ENCODE measurements at regions not wholly inside any gene's neighbourhood (a gene's known extent, or its start where the extent isn't known, plus 50 kb on each side); places are given as distances from the start of the nearest gene placed in this dataset.

DNA sequence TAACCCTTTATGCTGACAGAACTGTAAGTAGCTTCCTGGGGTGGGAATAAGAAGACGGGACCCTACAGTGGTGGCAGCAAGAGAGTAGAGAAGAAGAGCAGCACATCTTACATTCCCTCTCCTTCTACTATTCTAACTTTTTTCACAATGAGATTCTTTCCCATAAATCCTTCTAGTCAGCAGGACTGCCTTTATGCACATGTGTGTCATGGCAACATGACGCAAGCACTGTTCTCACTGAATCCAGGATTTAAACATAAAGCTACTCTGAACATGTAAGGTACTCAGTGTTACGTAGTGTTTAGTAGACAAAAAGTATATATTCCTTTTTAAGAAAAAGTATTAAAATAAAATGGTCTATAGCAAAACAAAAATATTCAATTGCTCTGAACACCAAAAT is 309.7 kb upstream of the LYPLAL1 start:
- H3K9me3 ChIP-seq (replicated peaks): no peaks in the 10 kb centered on the region
- H3K4me3 ChIP-seq: no peak overlapping the region
- DNase-seq: no peak
- H3K4me1 ChIP-seq: no peaks in the 10 kb centered on the region
- no peaks in the 10 kb centered on the region for H3K27me3 ChIP-seq (ENCODE audit: low read depth)
- TF ChIP-seq, protein P1, sequence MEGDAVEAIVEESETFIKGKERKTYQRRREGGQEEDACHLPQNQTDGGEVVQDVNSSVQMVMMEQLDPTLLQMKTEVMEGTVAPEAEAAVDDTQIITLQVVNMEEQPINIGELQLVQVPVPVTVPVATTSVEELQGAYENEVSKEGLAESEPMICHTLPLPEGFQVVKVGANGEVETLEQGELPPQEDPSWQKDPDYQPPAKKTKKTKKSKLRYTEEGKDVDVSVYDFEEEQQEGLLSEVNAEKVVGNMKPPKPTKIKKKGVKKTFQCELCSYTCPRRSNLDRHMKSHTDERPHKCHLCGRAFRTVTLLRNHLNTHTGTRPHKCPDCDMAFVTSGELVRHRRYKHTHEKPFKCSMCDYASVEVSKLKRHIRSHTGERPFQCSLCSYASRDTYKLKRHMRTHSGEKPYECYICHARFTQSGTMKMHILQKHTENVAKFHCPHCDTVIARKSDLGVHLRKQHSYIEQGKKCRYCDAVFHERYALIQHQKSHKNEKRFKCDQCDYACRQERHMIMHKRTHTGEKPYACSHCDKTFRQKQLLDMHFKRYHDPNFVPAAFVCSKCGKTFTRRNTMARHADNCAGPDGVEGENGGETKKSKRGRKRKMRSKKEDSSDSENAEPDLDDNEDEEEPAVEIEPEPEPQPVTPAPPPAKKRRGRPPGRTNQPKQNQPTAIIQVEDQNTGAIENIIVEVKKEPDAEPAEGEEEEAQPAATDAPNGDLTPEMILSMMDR (IDR thresholded peaks at IDR 0.05; ENCODE audit: borderline replicate concordance): no peak
- H3K36me3 ChIP-seq: no peaks in the 10 kb centered on the region
- intact Hi-C loops (cut with micrococcal nuclease): no loop called here
- no peak overlapping the region for H3K27ac ChIP-seq (replicated peaks)

DNA sequence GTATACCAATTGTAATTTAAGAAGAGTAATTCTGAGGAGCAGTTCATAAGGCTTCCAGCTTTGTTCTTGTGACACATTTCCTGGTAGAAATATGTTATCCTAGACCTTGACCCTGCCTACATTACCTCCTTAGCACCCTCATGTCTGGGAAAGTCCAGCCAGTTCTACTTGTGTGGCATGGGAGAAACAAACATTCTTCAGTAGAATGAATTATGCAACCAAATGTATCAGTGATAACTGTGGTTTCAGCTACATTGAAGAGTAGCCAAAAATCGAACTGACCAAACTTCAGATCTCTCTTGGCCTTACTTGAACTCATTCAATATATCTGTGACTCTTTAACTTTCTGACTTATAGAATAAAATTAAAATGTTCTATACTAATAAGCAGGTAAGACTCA is 308.1 kb upstream of the LYPLAL1 start:
- intact Hi-C loops (cut with micrococcal nuclease): no loop called here
- H3K9me3 ChIP-seq (replicated peaks): no peaks in the 10 kb centered on the region
- H3K4me3 ChIP-seq: no peak overlapping the region
- H3K27me3 ChIP-seq (ENCODE audit: low read depth): no peaks in the 10 kb centered on the region
- H3K36me3 ChIP-seq: no peaks in the 10 kb centered on the region
- no peaks in the 10 kb centered on the region for H3K4me1 ChIP-seq
- DNase-seq: no peak
- TF ChIP-seq, protein P1 (IDR thresholded peaks at IDR 0.05; ENCODE audit: borderline replicate concordance): no peak
- no peak overlapping the region for H3K27ac ChIP-seq (replicated peaks)

DNA sequence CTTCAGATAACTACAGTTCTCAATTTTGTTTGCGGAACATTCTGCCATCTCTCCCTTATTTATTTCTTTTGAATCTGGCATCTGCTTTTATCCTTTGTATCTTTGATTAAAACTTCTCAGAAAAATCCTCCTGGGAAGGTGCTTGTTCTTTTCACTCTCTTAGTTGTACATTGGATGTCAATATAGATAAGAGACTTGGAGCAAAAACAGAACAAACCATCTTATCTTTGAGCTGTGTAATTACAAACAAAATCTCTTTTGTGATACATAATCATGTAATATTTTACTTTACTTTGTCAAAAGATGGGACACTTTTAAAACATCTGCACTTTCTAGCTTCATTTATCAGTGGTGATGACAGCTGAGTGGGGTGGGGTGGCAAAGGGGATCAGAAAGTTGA is 307.2 kb upstream of the LYPLAL1 start:
- H3K4me1 ChIP-seq: no peaks in the 10 kb centered on the region
- H3K27me3 ChIP-seq (ENCODE audit: low read depth): no peaks in the 10 kb centered on the region
- H3K36me3 ChIP-seq: no peaks in the 10 kb centered on the region
- H3K27ac ChIP-seq (replicated peaks): no peak overlapping the region
- DNase-seq: no peak
- H3K4me3 ChIP-seq: no peak overlapping the region
- intact Hi-C loops (cut with micrococcal nuclease): no loop called here
- no peaks in the 10 kb centered on the region for H3K9me3 ChIP-seq (replicated peaks)
- TF ChIP-seq, protein P1 (IDR thresholded peaks at IDR 0.05; ENCODE audit: borderline replicate concordance): no peak

DNA sequence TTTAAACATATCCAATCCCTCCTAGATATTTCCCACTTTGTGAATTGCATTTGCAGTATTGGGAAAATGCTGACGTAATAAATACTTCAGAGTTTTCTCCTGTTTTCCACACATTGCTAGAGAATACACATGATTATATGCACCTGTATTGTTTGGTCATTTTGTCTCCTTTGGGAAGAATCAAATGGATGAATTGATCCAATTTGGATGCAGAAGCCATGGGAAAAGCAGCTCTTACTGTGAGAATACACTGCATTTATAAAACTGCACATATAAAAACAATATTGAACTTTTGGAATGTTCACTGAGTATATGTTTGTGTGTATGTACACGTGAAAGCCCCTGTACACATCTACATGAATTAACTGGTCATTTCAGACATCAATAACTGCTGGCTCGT is 306.6 kb upstream of the LYPLAL1 start:
- Histone ChIP-seq H3K4me1 (no peaks in the 10 kb centered on the region), H3K4me3 (no peak overlapping the region), H3K36me3 (no peaks in the 10 kb centered on the region), H3K27ac (replicated peaks) (no peak overlapping the region), H3K27me3 (ENCODE audit: low read depth) (no peaks in the 10 kb centered on the region), H3K9me3 (replicated peaks) (no peaks in the 10 kb centered on the region)
- TF ChIP-seq, protein P1 (IDR thresholded peaks at IDR 0.05; ENCODE audit: borderline replicate concordance): no peak
- DNase-seq: no peak
- intact Hi-C loops (cut with micrococcal nuclease): no loop called here

DNA sequence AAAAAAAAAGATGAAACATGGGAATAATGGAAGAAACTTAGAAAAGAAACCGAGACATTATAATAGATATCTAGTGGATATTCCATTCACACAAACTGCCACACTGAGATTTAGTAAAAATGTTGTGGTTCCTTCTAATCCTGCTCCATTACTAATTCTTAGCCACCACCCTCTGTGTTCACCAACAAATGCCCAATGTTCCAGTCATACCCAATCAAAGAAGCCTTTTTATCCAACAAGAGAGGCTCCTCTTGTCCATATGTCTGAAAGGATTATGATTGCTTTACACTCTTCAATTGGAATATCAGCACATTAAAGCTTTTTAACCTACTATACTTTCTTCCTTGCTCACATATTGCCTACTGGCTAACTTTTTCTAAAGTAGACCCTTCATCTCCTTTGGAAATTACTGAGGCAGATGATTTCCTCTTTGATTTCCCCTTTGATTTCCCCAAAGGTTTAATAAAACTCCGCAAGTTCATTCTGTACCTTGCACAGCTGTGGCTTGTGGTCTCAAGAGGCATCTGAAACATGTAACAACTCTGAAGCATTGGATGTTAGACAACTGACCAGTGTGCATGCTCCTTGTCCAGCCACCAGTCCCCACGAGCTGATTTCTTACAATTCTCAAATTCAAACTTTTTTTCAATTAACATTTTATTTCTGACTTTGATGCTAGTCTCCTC is 305.6 kb upstream of the LYPLAL1 start:
- H3K9me3 ChIP-seq (replicated peaks): no peaks in the 10 kb centered on the region
- no peaks in the 10 kb centered on the region for H3K36me3 ChIP-seq
- intact Hi-C loops (cut with micrococcal nuclease): no loop called here
- TF ChIP-seq, protein P1 (IDR thresholded peaks at IDR 0.05; ENCODE audit: borderline replicate concordance): no peak
- no peaks in the 10 kb centered on the region for H3K4me1 ChIP-seq
- DNase-seq: no peak
- no peak overlapping the region for H3K4me3 ChIP-seq
- H3K27me3 ChIP-seq (ENCODE audit: low read depth): no peaks in the 10 kb centered on the region
- no peak overlapping the region for H3K27ac ChIP-seq (replicated peaks)

Data from left ventricle myocardium inferior (tissue), 1 donor.